H9 (cell line): ENCODE measurements at regions not wholly inside any gene's neighbourhood (a gene's known extent, or its start where the extent isn't known, plus 50 kb on each side); places are given as distances from the start of the nearest gene placed in this dataset.

Experiments used
- DNase-seq: peaks from one replicate; pipeline ENCODE4 v3.0.0-alpha.2; 2017
- H2AFZ ChIP-seq: one replicate; pipeline ENCODE4 v1.6.1; 2013; ENCODE audit warnings: mild to moderate bottlenecking, low read length, control low read depth, moderate library complexity
- H2AK5ac ChIP-seq: 2 replicates; pipeline ENCODE4 v1.6.1; 2013; ENCODE audit warnings: low read length, control low read depth, mixed read lengths; ENCODE audit not compliant: insufficient read length
- H2BK120ac ChIP-seq: one replicate; pipeline ENCODE4 v1.6.1; 2013; ENCODE audit warnings: low read depth, mild to moderate bottlenecking, low read length, control low read depth, inconsistent platforms; ENCODE audit not compliant: poor library complexity, severe bottlenecking
- H2BK12ac ChIP-seq: 2 replicates; pipeline ENCODE4 v1.6.1; 2013; ENCODE audit warnings: low read length, control low read depth, mixed read lengths, low read depth; ENCODE audit not compliant: insufficient read length
- H2BK15ac ChIP-seq: 2 replicates; pipeline ENCODE4 v1.6.1; 2013; ENCODE audit warnings: low read depth, low read length, control low read depth
- H2BK20ac ChIP-seq: one replicate; pipeline ENCODE4 v1.6.1; 2013; ENCODE audit warnings: low read depth, mild to moderate bottlenecking, low read length, control low read depth, inconsistent platforms; ENCODE audit not compliant: poor library complexity, severe bottlenecking
- H2BK5ac ChIP-seq: 2 replicates; pipeline ENCODE4 v1.6.1; 2013; ENCODE audit warnings: low read length, control low read depth, mixed read lengths; ENCODE audit not compliant: insufficient read length
- H3K14ac ChIP-seq: 2 replicates; pipeline ENCODE4 v1.6.1; 2013; ENCODE audit warnings: low read length, control low read depth; ENCODE audit not compliant: insufficient read depth
- H3K18ac ChIP-seq: 2 replicates; pipeline ENCODE4 v1.6.1; 2013; ENCODE audit warnings: low read depth, mild to moderate bottlenecking, mixed read lengths, low read length, control low read depth; ENCODE audit not compliant: insufficient read length
- H3K23ac ChIP-seq: 2 replicates; pipeline ENCODE4 v1.6.1; 2013; ENCODE audit warnings: low read length, control low read depth, mixed read lengths, low read depth; ENCODE audit not compliant: insufficient read length
- H3K23me2 ChIP-seq: 2 replicates; pipeline ENCODE4 v1.6.1; 2013; ENCODE audit warnings: low read depth, mild to moderate bottlenecking, mixed read lengths, low read length, control low read depth; ENCODE audit not compliant: insufficient read length, poor library complexity, severe bottlenecking
- H3K27ac ChIP-seq: 2 replicates; pipeline ENCODE4 v1.5.1; 2013; ENCODE audit warnings: low read length, control low read depth, mixed read lengths, low read depth; ENCODE audit not compliant: insufficient read length
- H3K27me3 ChIP-seq: 2 replicates; pipeline ENCODE4 v1.6.1; 2013; ENCODE audit warnings: low read length, control low read depth, inconsistent platforms; ENCODE audit not compliant: insufficient read depth
- H3K4ac ChIP-seq: 2 replicates; pipeline ENCODE4 v1.6.1; 2013; ENCODE audit warnings: low read depth, mild to moderate bottlenecking, control low read depth, inconsistent platforms, low read length, moderate library complexity
- H3K4me1 ChIP-seq: 2 replicates; pipeline ENCODE4 v1.6.1; 2013; ENCODE audit warnings: low read length, control low read depth, inconsistent platforms; ENCODE audit not compliant: insufficient read depth
- H3K4me2 ChIP-seq: 2 replicates; pipeline ENCODE4 v1.6.1; 2013; ENCODE audit warnings: low read length, control low read depth, mixed read lengths; ENCODE audit not compliant: insufficient read length, insufficient read depth
- H3K56ac ChIP-seq: 2 replicates; pipeline ENCODE4 v1.6.1; 2013; ENCODE audit warnings: low read depth, mild to moderate bottlenecking, mixed read lengths, low read length, control low read depth; ENCODE audit not compliant: insufficient read length
- H3K79me1 ChIP-seq: 2 replicates; pipeline ENCODE4 v1.6.1; 2013; ENCODE audit warnings: low read depth, mild to moderate bottlenecking, moderate library complexity, low read length, control low read depth, inconsistent platforms; ENCODE audit not compliant: insufficient read depth, poor library complexity, severe bottlenecking
- H3K79me2 ChIP-seq: 2 replicates; pipeline ENCODE4 v1.6.1; 2013; ENCODE audit warnings: low read length, control low read depth, inconsistent platforms; ENCODE audit not compliant: insufficient read depth
- H3K9ac ChIP-seq: 2 replicates; pipeline ENCODE4 v1.6.1; 2013; ENCODE audit warnings: low read length, control low read depth, mixed read lengths; ENCODE audit not compliant: insufficient read length; ENCODE audit errors: extremely low read depth
- H3K9me3 ChIP-seq: one replicate; pipeline ENCODE4 v1.6.1; 2013; ENCODE audit warnings: low read depth, low read length, inconsistent platforms; ENCODE audit not compliant: control insufficient read depth
- H3T11ph ChIP-seq: one replicate; pipeline ENCODE4 v1.6.1; 2013; ENCODE audit warnings: mild to moderate bottlenecking, low read length, control low read depth, inconsistent platforms
- H4K20me1 ChIP-seq: one replicate; pipeline ENCODE4 v1.6.1; 2013; ENCODE audit not compliant: control insufficient read depth, insufficient read length, insufficient read depth
- H4K5ac ChIP-seq: 2 replicates; pipeline ENCODE4 v1.6.1; 2013; ENCODE audit warnings: low read depth, mild to moderate bottlenecking, mixed read lengths, low read length, control low read depth; ENCODE audit not compliant: insufficient read length
- H4K8ac ChIP-seq: replicated peaks from 2 replicates; pipeline ENCODE4 v1.6.1; 2013; ENCODE audit warnings: low read length, control low read depth, mixed read lengths, low read depth; ENCODE audit not compliant: insufficient read length
- H4K91ac ChIP-seq: 2 replicates; pipeline ENCODE4 v1.6.1; 2013; ENCODE audit warnings: low read depth, mild to moderate bottlenecking, moderate library complexity, mixed read lengths, low read length, control low read depth; ENCODE audit not compliant: insufficient read length
- H3K27ac Mint-ChIP-seq, 3 experiments: 2 replicates in 2 of 3; 3 replicates in 1 of 3; pipeline ENCODE4 v1.8.0; 2020 to 2021; ENCODE audit warnings: mixed read lengths in 3 of 3, mild to moderate bottlenecking in 1 of 3, moderate library complexity in 1 of 3
- H3K27me3 Mint-ChIP-seq: 2 replicates; pipeline ENCODE4 v1.8.0; 2021; ENCODE audit warnings: low read depth, mild to moderate bottlenecking, moderate library complexity, mixed read lengths
- H3K36me3 Mint-ChIP-seq, 3 experiments: 2 replicates in 2 of 3; 3 replicates in 1 of 3; pipeline ENCODE4 v1.8.0; 2020 to 2021; ENCODE audit warnings: low read depth in 3 of 3, mixed read lengths in 3 of 3; ENCODE audit not compliant: insufficient read depth in 1 of 3
- H3K4me1 Mint-ChIP-seq, 2 experiments: 2 replicates each; pipeline ENCODE4 v1.8.0; 2020; ENCODE audit warnings: mixed read lengths in 2 of 2
- H3K4me3 Mint-ChIP-seq, 2 experiments: 2 replicates in 1 of 2; 3 replicates in 1 of 2; pipeline ENCODE4 v1.8.0; 2020 to 2021; ENCODE audit warnings: mild to moderate bottlenecking in 2 of 2, mixed read lengths in 2 of 2, moderate library complexity in 1 of 2
- H3K9me3 Mint-ChIP-seq, 2 experiments: 2 replicates in 1 of 2; 3 replicates in 1 of 2; pipeline ENCODE4 v1.8.0; 2020; ENCODE audit warnings: mild to moderate bottlenecking in 2 of 2, mixed read lengths in 2 of 2, moderate library complexity in 1 of 2
- CTCF ChIP-seq: fragments of 200-600 bp; sonication (generic); conservative IDR thresholded peaks from 3 replicates; pipeline ENCODE4 v1.8.0; 2021; ENCODE audit warnings: antibody characterized with exemption, mild to moderate bottlenecking
- WGBS: extraction: QIAGEN DNeasy Blood & Tissue Kit; methylation state at CpG from one replicate; pipeline ENCODE4 v1.1.7; 2013; ENCODE audit warnings: missing lambda C conversion rate, low lambda C conversion rate, mixed read lengths; ENCODE audit not compliant: insufficient read length; ENCODE audit errors: extremely low coverage; 5-methylcytosine and 5-hydroxymethylcytosine counted together

DNA sequence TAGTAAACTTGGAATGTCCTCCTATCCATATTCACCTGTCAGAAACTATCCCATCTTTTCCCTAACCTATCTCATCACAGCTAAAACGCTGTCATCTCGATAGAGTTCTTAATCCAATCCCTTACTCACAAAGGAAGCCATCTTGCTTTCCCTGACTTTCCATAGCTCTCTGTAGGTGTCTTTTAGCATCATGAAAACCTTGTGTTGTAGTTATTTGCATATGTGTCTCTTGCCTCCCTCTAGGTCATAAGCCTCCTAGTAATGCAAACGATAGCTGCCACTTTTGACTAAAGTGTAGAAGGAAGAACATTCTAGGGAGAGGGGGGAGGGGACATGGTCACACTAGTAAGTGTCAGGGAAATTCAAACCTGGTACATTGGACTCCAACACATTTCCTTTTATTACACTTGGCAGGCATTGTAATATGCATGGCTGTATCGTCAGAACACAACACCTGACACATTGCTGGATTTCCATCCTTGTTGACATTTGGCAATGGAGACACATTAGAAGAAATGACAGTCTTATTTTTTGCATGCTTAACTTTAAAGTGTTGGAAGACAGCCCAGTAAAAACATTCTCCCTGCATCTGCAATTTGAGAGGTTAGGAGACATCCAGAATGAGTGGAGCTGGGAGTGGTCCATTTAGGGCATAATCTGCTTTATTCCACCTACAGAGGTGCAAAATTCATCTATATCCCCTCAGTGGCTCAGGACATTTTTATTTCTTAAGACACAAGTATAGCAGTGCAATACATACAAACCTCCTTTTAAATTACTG is 283.4 kb downstream of the HAO1 start:
- peaks cover 30 to 39% of the 10 kb centered on the region in 2 experiments for H3K4me1 Mint-ChIP-seq
- no peaks in the 10 kb centered on the region for H3K27me3 Mint-ChIP-seq
- Histone ChIP-seq H3K18ac (no peak overlapping the region), H4K8ac (no peak overlapping the region), H3K4me2 (no peak overlapping the region), H4K20me1 (no peaks in the 10 kb centered on the region), H3K27ac (no peak overlapping the region), H3K23ac (no peak overlapping the region), H2BK15ac (no peak overlapping the region), H3K9me3 (no peaks in the 10 kb centered on the region), H2BK20ac (no peak overlapping the region), H3K4ac (no peak overlapping the region), H3K79me1 (no peaks in the 10 kb centered on the region), H3K56ac (no peak overlapping the region), H3K9ac (no peak overlapping the region), H3K27me3 (no peaks in the 10 kb centered on the region), H4K91ac (no peak overlapping the region), H2AFZ (no peak overlapping the region), H3T11ph (no peak overlapping the region), H4K5ac (no peak overlapping the region), H3K23me2 (no peaks in the 10 kb centered on the region), H2BK120ac (no peak overlapping the region), H3K79me2 (no peaks in the 10 kb centered on the region), H3K14ac (no peak overlapping the region), H2AK5ac (no peak overlapping the region), H2BK5ac (no peak overlapping the region), H2BK12ac (no peak overlapping the region), H3K4me1 (no peaks in the 10 kb centered on the region)
- peak overlapping the region in 1 of 3 experiments; percentile 33; a peak in 1 of 7 replicates for H3K27ac Mint-ChIP-seq
- DNase-seq = no peak
- no peak for TF ChIP-seq CTCF
- no peaks in the 10 kb centered on the region for H3K9me3 Mint-ChIP-seq
- no peaks in the 10 kb centered on the region for H3K36me3 Mint-ChIP-seq
- WGBS = no CpG with 5 or more reads among the region's 4 CpGs
- no peak overlapping the region for H3K4me3 Mint-ChIP-seq
